LoVo (cell line): ENCODE measurements at regions not wholly inside any gene's neighbourhood (a gene's known extent, or its start where the extent isn't known, plus 50 kb on each side); places are given as distances from the start of the nearest gene placed in this dataset.

Source experiments
- DNase-seq: peaks from one replicate; pipeline ENCODE4 v3.0.0-alpha.2; 2016; ENCODE audit warnings: low spot score

GRCh38 chr5:107146901-107147300 lies 523.8 kb downstream of the EFNA5 start:
- no peak for DNase-seq

DNA sequence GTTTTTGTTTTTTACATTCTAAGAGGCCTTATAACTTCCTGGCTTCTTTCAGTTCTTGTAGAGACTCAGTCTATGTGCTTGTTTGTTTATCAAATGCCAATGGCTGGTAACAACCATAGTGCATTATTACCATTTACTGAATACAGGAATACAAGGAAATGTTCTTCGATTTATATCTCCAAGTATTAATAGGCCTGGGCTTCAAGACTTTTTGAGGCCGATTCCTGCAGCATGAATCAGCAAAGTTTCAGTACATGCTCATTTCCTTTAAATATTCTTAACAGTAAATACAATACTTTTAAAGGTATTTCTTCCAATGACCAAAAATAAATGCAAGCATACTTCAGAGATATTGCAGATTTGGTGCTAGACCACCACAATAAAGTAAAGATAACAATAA lies 535.3 kb downstream of the EFNA5 start:
- DNase-seq, result no peak

DNA sequence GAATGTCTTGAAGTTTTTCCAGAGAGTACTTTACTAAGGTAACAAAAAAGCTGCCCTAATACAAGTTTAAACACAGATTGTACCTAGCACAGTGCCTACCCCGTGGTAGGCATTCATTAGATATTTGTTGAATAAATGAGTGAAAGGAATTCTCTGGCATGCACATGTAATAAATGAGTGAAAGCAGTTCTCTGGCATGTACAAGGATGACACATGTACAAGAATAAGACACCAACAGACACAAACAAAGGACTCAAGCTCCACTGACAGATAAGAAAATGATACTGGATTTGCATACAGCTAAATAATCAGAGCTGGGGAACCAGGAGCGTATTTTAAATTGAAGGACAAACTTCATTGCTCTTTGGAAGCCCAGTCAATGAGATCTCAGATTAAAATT lies 535.8 kb downstream of the EFNA5 start:
- no peak for DNase-seq

GRCh38 chr5:107129051-107129450 lies 541.7 kb downstream of the EFNA5 start:
- DNase-seq, result no peak

DNA sequence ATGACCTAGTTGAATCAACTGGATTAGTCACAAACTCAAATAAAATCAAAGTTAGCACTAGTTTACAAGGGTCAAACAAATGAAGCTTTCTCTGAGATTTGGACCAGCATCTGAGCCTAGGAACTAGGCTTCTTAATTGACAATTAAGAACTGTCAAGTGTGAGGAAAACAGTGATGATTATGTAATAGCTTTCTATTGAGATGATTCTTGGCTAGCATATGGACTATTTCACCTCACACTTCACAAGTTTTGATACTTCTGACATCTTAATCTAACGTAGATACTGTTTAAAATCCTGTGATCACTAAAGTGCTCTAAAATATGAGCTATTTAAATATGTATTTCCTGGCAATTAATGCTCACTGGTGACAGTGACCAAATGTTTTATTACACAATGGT lies 542.9 kb downstream of the EFNA5 start:
- no peak for DNase-seq

DNA sequence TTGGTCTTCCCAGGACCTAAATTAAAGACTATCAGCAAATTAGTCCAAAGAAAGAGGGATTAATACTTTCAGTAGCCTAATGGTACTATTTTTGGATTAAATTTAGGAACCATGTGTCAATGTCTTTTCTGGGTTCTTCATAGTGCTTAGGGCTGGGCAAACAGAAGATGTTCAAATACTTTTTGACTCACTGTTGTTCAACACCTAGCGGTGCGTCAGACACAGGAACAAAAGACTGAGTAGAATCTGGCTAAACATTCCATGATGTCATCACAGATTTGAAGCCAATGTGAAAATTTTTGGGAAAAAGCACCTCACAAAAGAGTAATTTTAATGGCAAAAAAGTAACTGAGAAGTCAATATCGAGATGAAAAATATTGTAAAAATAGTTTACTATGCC lies 544.4 kb downstream of the EFNA5 start:
- no peak for DNase-seq

DNA sequence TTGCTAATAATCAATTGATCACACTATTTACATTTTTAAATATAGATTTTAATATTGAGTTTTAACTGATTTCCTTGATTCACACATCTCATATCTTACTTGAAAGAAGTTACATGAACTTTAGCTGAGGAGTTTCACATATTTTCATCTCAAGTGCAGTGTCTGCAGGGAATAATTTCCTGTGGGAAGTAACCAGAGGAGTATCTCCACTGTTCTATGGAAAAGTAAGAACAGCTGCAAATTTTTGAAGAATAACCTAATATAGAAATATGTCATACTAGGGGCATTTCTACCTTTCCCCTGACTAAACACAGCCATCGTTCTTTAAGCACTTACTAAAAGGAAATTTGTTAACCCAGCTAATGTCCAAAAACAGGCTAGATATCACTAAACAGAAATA lies 546.4 kb downstream of the EFNA5 start:
- no peak for DNase-seq

DNA sequence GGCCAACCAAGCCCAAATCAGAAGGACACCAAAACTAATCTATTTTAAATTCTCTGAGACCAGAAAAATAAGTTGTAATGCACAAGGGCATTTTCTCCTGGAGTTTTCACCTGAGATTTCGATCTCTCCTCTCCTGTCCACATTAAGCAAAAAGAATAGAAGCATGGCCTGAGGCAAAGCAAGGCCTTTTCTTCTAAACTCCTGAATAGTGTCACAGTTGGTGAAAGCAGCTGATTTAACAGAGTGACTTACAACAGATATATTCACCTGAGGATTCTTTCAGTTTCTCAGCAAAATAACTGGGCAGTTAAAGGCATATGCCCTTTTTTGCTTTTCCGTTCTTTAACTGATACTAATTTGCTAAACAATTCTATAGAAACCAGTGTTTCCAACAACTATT lies 547.7 kb downstream of the EFNA5 start:
- no peak for DNase-seq

DNA sequence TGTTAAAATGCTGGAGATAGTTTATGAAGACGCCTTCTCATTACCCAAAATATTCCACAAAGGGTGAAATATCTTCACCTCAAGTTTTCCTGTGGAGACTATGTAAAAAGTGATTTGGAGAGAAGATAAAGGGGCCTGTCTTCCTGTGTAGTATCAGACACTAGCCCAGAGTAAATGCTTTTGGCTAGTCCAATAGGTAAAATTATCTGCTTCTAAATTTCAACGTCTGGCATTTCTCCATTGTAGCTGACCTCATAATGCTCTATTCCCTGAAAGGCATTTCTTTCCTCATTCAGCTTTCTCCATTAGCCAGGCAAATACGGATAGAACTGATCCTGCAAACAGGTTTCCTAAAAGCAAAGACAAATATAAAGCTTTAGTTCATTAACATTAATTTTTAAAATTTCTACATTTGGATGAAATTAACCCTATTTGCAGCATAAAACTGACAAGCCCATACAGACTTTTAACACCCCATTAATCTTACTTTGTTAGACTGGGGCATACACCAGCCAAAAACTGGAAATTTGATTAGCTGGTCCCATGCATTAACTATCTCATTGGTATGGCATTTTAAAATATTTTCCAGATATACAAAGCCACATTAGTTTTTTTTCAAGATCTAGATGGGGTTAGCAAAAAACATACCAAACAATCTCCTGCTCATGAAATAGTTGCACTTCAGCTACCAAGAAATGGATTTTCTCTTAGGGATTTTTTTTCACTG lies 548.8 kb downstream of the EFNA5 start:
- DNase-seq, result no peak

GRCh38 chr5:107119656-107120055 lies 551.1 kb downstream of the EFNA5 start:
- DNase-seq, result no peak

DNA sequence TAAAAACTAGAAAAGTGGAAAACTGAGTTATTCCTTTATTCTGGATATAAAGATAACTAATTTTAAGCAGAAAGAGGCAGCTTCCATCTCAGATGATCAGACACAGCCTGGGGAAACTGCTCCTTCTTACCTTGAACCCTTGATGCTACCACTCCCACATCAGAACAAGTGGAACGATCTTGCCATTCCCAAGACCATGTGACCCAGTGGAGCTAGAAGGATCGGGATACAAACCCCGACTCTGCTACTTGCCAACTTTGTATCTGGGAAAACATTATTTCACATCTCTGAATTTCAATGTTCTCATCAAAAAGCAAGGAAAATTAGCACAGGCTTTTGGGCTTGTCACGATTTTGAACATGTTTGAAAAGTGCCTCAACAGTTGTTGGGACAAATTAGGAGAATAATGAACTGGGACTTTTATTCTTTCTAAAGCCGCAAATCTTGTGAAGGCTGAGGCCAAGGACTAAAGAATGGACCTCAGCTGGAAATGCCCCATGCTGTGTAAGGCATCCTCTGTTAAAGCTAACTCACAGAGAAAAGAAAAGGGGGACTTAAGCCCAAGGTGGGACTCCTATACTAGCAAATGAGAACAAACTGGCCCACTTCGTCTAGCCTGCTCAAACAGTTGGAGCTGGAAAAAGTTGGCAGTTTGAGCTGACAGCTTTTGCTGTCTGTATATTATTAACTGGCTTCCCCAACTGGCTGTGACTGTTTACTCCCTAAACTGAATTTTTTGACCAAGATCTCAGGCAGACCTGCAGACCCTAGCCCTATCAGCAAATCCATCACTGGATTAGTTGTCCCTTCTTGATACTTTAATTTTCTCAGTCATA lies 552.3 kb downstream of the EFNA5 start:
- no peak for DNase-seq

DNA sequence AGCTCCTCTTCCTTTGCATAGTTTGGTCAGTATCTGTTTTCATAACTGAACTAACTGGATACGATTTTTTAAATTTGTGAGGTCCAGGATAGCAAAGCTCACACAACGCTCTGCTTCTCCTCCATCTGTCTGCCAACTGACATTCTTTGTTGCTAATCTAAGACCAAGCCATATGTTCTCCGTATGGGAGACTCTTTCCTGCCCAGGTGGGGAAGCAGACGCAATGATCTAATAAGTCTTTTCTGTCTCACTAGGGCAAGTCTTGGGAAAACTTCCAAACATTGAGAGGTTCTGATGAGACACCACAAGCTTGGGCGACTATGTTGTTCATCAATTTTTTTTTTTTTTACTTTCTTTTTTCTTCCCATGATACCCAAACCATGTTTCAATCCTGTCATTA lies 558.5 kb downstream of the EFNA5 start:
- DNase-seq, result no peak

- DNase-seq, result no peak
Measured at GRCh38 chr5:107104040-107104995, 566.4 kb downstream of the EFNA5 start.

GRCh38 chr5:107103522-107103921 lies 567.2 kb downstream of the EFNA5 start:
- DNase-seq, result no peak

- DNase-seq, result no peak
Measured at GRCh38 chr5:107100121-107100520, 570.6 kb downstream of the EFNA5 start.

- no peak for DNase-seq
Measured at GRCh38 chr5:107099506-107099905, 571.2 kb downstream of the EFNA5 start.

- no peak for DNase-seq
Measured at GRCh38 chr5:107092695-107093094, 578.0 kb downstream of the EFNA5 start.

DNA sequence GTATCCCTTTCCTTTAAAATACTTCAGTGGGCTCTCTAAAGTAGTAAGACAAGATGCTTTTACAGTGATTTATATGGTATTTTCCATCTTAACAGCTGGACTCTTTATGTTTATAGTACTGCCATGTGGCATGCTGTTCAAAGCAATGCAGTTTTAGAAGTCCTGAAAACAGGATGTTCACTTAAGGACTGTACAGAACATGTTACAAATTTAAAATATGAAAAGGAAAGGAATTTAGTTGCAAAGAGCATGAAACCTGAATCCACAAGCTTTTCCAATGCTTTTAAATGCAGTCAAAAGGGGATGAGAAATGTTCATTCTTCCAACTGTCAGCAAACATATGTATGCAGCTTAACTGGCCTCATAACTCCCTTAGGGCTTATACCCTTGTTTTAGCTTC lies 580.2 kb downstream of the EFNA5 start:
- DNase-seq, result no peak

DNA sequence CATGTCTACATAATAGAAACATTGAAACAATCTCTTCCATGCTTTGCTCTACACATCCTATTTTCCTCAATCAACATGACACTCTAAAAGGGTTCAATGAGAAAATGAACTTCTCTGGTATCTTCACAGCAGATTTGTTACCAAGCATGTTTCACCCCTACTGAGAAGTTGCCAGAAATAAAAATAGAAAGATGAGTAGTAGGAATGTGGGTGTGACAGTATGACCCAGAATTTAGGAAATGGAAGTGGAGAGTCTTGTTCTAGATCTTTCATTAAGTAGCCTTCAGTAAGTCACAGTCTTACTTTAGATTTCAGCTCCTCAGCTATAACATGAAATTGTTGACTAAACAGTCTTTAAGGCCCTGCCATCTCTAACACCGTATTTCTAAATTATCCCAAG lies 581.8 kb downstream of the EFNA5 start:
- DNase-seq, result no peak

DNA sequence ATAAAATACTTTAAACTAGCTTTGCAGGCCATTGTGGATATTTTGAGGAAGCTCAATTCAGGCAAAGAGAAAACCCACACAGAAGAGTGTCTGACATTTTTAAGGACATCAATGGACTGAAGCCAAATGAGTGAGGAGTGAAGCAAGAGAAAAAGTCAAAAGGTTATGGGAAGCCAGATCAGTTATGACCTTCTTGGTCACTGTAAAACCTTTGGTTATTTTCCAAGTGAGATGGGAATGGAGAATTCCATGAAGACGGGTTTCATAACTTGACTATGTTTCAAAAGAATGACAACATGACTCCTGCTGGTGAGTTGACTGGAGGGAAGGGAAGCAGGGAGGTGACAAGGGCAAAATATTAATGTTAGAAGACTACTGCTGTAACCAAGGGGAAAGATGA lies 585.2 kb downstream of the EFNA5 start:
- DNase-seq, result peak; percentile 10

- no peak for DNase-seq
Measured at GRCh38 chr5:107074996-107075395, 595.7 kb downstream of the EFNA5 start.

DNA sequence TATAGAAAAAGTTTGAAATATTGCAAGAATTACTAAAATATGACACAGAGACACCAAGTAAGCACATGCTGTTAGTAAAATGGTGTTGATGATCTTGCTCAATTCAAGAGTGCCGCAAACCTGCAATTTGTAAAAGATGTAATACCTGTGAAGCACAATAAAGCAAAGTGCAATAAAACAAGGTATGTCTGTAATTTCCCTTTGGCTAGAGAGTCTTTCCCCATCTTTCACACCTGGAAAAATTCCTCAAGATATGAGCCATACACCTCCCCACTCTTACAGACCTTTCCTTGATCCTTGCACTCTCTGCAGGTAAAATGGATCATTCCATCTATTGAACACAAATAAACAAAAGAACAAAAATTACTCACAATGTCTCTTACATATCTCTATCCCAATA lies 597.8 kb downstream of the EFNA5 start:
- no peak for DNase-seq

- no peak for DNase-seq
Measured at GRCh38 chr5:107072440-107072839, 598.3 kb downstream of the EFNA5 start.
